Stomach (tissue), 8 donors: ENCODE measurements at regions not wholly inside any gene's neighbourhood (a gene's known extent, or its start where the extent isn't known, plus 50 kb on each side); places are given as distances from the start of the nearest gene placed in this dataset.
"Not testable (repeated sequence)": the region's sequence is repeated elsewhere in the genome, so short reads cannot be mapped to it uniquely, and the experiment has no call there.

Experiments used
- DNase-seq, 2 donors: peaks; one replicate each; pipeline versions ENCODE4 v3.0.0 to v3.0.0-alpha.2; 2013 to 2019
- H3K27ac ChIP-seq, 5 donors: fragments of 200-600 bp in 4 of 5; sonication (generic) in 4 of 5; one replicate each; pipeline ENCODE4 v1.5.1; 2013 to 2019; ENCODE audit warnings: mild to moderate bottlenecking in 1 of 5, moderate library complexity in 1 of 5
- H3K27me3 ChIP-seq, 3 donors: fragments of 200-600 bp; sonication (generic); one replicate each; pipeline ENCODE4 v1.5.1; 2017 to 2019; ENCODE audit warnings: mixed run types in 1 of 3
- H3K36me3 ChIP-seq, 4 donors: fragments of 200-600 bp; sonication (generic); 1 replicate in 3 of 4; 2 replicates in 1 of 4; pipeline ENCODE4 v1.5.1; 2016 to 2019
- H3K4me1 ChIP-seq, 4 donors: fragments of 200-600 bp; sonication (generic); one replicate each; pipeline ENCODE4 v1.5.1; 2016 to 2019
- H3K4me3 ChIP-seq, 4 donors: fragments of 200-600 bp; sonication (generic) in 3 of 4; one replicate each; pipeline ENCODE4 v1.5.1; 2016 to 2019; ENCODE audit warnings: mild to moderate bottlenecking in 1 of 4
- H3K9me3 ChIP-seq, 4 donors: fragments of 200-600 bp; sonication (generic); one replicate each; pipeline ENCODE4 v1.5.1; 2016 to 2019
- CTCF ChIP-seq, 7 experiments: fragments of 450-650 bp in 4 of 7; fragments of 200-600 bp in 3 of 7; sonication (generic) in 3 of 7; IDR thresholded peaks; one replicate each; pipeline ENCODE4 v1.5.1; 2016 to 2019; ENCODE audit warnings: antibody characterized with exemption in 7 of 7, control low read depth in 2 of 7, mild to moderate bottlenecking in 1 of 7
- EP300 ChIP-seq: sonication (generic); formaldehyde crosslinking; IDR thresholded peaks from one replicate; pipeline ENCODE4 v1.6.1; 2017; ENCODE audit warnings: antibody characterized with exemption
- POLR2A ChIP-seq, 4 donors: fragments of 450-650 bp; IDR thresholded peaks; one replicate each; pipeline ENCODE4 v1.6.1; 2016; ENCODE audit warnings: antibody characterized with exemption in 4 of 4, control low read depth in 2 of 4, mild to moderate bottlenecking in 1 of 4, moderate library complexity in 1 of 4
- POLR2AphosphoS5 ChIP-seq, 3 donors: sonication (generic); formaldehyde crosslinking; IDR thresholded peaks; one replicate each; pipeline ENCODE4 v1.6.1; 2016; ENCODE audit warnings: antibody characterized with exemption in 3 of 3
- WGBS, 5 donors: extraction: QIAGEN DNeasy Blood & Tissue Kit in 3 of 5; methylation state at CpG; one replicate each; pipeline versions ENCODE4 v1.1.5 to v1.1.7; 2013 to 2018; 5-methylcytosine and 5-hydroxymethylcytosine counted together
- intact Hi-C: fragments of 100-400 bp; cut with DNase I; formaldehyde crosslinking; loops from one replicate; pipeline ENCODE4 v1.15.1; 2023; ENCODE audit warnings: low total_unique reads
- donor health status: healthy with polysubstance abuse.
- donor health status: Bipolar disorder and iron deficiency.
- donor health status: healthy.

GRCh38 chr14:98223106-98223505 is 1048.9 kb downstream of the BCL11B start:
- 78 to 88% (median 81%) methylated on average over 6 of the region's 6 CpGs for WGBS, 5 donors
- no peak for DNase-seq
- Histone ChIP-seq H3K4me3 (no peak overlapping the region), H3K9me3 (no peaks in the 10 kb centered on the region), H3K27me3 (peaks cover 0 to 18% (median 0%) of the 10 kb centered on the region in 3 donors), H3K27ac (no peak overlapping the region), H3K36me3 (no peaks in the 10 kb centered on the region), H3K4me1 (no peaks in the 10 kb centered on the region)
- no peak for TF ChIP-seq CTCF (IDR thresholded peaks at IDR 0.05)
- no peak for TF ChIP-seq EP300
- TF ChIP-seq POLR2AphosphoS5 (IDR thresholded peaks at IDR 0.05) = no peak
- no peak for TF ChIP-seq POLR2A (IDR thresholded peaks at IDR 0.05)
- intact Hi-C loops = no loop called here

DNA sequence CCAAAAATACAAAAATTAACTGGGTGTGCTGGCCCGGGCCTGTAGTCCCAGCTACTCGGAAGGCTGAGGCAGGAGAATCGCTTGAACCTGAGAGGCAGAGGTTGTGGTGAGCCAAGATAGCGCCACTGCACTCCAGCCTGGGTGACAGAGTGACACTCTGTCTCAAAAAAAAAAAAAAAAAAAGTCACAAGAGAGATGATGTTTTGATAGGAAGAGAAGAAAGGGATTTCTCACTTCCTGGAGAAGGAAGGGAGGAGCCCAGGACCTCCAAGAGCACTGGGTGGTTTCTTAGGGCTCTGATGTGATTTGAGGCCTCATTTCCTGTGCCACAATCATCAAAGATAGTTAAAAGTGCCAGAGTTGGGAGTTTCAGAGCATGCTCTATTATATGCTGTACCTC is 1048.3 kb downstream of the BCL11B start:
- H3K4me3 ChIP-seq, H3K4me1 ChIP-seq, H3K36me3 ChIP-seq, H3K27ac ChIP-seq, intact Hi-C loops, H3K9me3 ChIP-seq: not testable (repeated sequence)
- WGBS, 5 donors = 73 to 89% (median 87%) methylated on average over 4 of the region's 4 CpGs
- H3K27me3 ChIP-seq = peaks cover 0 to 12% (median 0%) of the 10 kb centered on the region in 3 donors
- peak in 1 of 2 donors; percentile 53 for DNase-seq

DNA sequence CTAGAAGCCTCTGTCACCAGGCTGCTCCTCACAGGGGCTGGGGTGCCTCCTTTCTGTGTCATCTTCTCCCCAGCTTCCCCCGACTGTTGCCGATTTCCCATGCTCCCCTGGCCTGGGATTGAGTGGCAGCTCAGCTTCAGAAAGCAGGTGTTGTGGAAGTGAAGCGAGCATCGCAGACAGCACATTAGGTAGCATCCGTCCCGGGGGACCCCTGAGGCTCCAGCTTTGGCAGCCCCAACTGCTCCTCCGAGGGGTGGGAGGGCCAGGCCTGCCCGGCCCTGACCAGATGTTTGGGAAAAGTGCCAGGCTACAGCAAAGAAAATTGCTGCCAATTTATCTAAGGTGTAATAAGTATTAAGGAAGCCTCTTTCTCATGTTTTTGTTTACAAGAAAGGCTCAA is 1045.6 kb downstream of the BCL11B start:
- intact Hi-C loops = no loop called here
- Histone ChIP-seq H3K4me1 (no peaks in the 10 kb centered on the region), H3K4me3 (no peak overlapping the region), H3K27ac (no peak overlapping the region), H3K36me3 (no peaks in the 10 kb centered on the region), H3K27me3 (peaks cover 0 to 3% (median 0%) of the 10 kb centered on the region in 3 donors), H3K9me3 (no peaks in the 10 kb centered on the region)
- DNase-seq = no peak
- TF ChIP-seq POLR2A (IDR thresholded peaks at IDR 0.05) (no peak), POLR2AphosphoS5 (IDR thresholded peaks at IDR 0.05) (no peak), EP300 (no peak), CTCF (IDR thresholded peaks at IDR 0.05) (no peak)
- 65 to 81% (median 71%) methylated on average over 5 to 8 of the region's 8 CpGs for WGBS, 5 donors

GRCh38 chr14:98227000-98227726 is 1044.8 kb downstream of the BCL11B start:
- Histone ChIP-seq H3K36me3 (no peaks in the 10 kb centered on the region), H3K4me3 (no peak overlapping the region), H3K27ac (no peak overlapping the region), H3K4me1 (no peaks in the 10 kb centered on the region), H3K27me3 (peaks cover 0 to 3% (median 0%) of the 10 kb centered on the region in 3 donors), H3K9me3 (no peaks in the 10 kb centered on the region)
- peak in 1 of 2 donors; percentile 10 for DNase-seq
- intact Hi-C loops = no loop called here
- 66 to 77% (median 70%) methylated on average over 12 of the region's 12 CpGs for WGBS, 5 donors
- TF ChIP-seq POLR2AphosphoS5 (IDR thresholded peaks at IDR 0.05) = no peak
- TF ChIP-seq CTCF (IDR thresholded peaks at IDR 0.05) = no peak
- TF ChIP-seq POLR2A (IDR thresholded peaks at IDR 0.05) = no peak
- no peak for TF ChIP-seq EP300

DNA sequence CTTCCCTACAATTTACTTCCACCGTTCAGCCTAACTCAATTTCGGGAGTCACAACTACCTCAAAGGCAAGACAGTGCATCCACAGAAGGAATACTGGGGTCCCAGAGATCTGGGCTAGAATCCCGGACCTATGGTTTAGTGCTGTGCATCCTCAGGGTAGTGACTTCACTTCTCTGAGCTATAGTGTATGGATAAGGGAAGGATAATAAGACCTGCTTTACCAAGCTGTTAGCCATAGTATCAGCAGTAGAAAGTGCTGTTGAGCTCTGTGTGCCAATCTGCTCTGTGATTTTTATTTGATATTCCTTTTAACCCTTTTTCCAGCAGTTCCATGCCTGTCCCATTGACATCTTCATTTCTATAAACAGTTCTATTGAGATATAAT is 1044.3 kb downstream of the BCL11B start:
- H3K27ac ChIP-seq = no peak overlapping the region
- no peaks in the 10 kb centered on the region for H3K4me1 ChIP-seq
- intact Hi-C loops = no loop called here
- H3K36me3 ChIP-seq = no peaks in the 10 kb centered on the region
- DNase-seq = no peak
- H3K4me3 ChIP-seq = no peak overlapping the region
- no peak for TF ChIP-seq POLR2AphosphoS5 (IDR thresholded peaks at IDR 0.05)
- no peak for TF ChIP-seq POLR2A (IDR thresholded peaks at IDR 0.05)
- TF ChIP-seq CTCF (IDR thresholded peaks at IDR 0.05) = no peak
- TF ChIP-seq EP300 = no peak
- H3K27me3 ChIP-seq = peaks cover 0 to 3% (median 0%) of the 10 kb centered on the region in 3 donors
- no peaks in the 10 kb centered on the region for H3K9me3 ChIP-seq
- 73 to 85% (median 76%) methylated on average over 3 of the region's 3 CpGs for WGBS, 5 donors
